ENCODE measurements at regions not wholly inside any gene's neighbourhood (a gene's known extent, or its start where the extent isn't known, plus 50 kb on each side); places are given as distances from the start of the nearest gene placed in this dataset.

- no peak for TF ChIP-seq POLR2AphosphoS5 (IDR thresholded peaks at IDR 0.05)
- no peak for TF ChIP-seq CTCF (IDR thresholded peaks at IDR 0.05 in 8 of 11, conservative IDR thresholded peaks at IDR 0.05 in 3 of 11)
- TF ChIP-seq POLR2A (IDR thresholded peaks at IDR 0.05), result no peak
Observed at GRCh38 chr1:222307621-222308020, 240.3 kb downstream of the HHIPL2 start.
